Immature natural killer cell (primary cell): ENCODE measurements at regions not wholly inside any gene's neighbourhood (a gene's known extent, or its start where the extent isn't known, plus 50 kb on each side); places are given as distances from the start of the nearest gene placed in this dataset.

Source experiments
- DNase-seq, 3 donors: peaks; one replicate each; pipeline ENCODE4 v3.0.0; 2022; ENCODE audit warnings: mixed read lengths in 1 of 3
- H3K27ac Mint-ChIP-seq, 6 donors: one replicate each; pipeline ENCODE4 v1.8.0; 2020; ENCODE audit warnings: mixed read lengths in 6 of 6, mild to moderate bottlenecking in 5 of 6, inconsistent platforms in 4 of 6, moderate library complexity in 3 of 6
- H3K27me3 Mint-ChIP-seq, 3 donors: one replicate each; pipeline ENCODE4 v1.8.0; 2020 to 2021; ENCODE audit warnings: low read depth in 3 of 3, mild to moderate bottlenecking in 3 of 3, mixed read lengths in 3 of 3, moderate library complexity in 3 of 3, inconsistent platforms in 1 of 3
- H3K36me3 Mint-ChIP-seq, 3 donors: one replicate each; pipeline ENCODE4 v1.8.0; 2020; ENCODE audit warnings: mixed read lengths in 3 of 3, inconsistent platforms in 2 of 3, mild to moderate bottlenecking in 2 of 3
- H3K4me1 Mint-ChIP-seq, 2 donors: one replicate each; pipeline ENCODE4 v1.8.0; 2020; ENCODE audit warnings: inconsistent platforms in 2 of 2, mild to moderate bottlenecking in 2 of 2, mixed read lengths in 2 of 2, moderate library complexity in 1 of 2
- H3K4me3 Mint-ChIP-seq, 5 donors: one replicate each; pipeline ENCODE4 v1.8.0; 2020; ENCODE audit warnings: mild to moderate bottlenecking in 5 of 5, mixed read lengths in 5 of 5, inconsistent platforms in 3 of 5, moderate library complexity in 3 of 5
- H3K9me3 Mint-ChIP-seq, 6 donors: one replicate each; pipeline ENCODE4 v1.8.0; 2020; ENCODE audit warnings: mild to moderate bottlenecking in 6 of 6, mixed read lengths in 6 of 6, inconsistent platforms in 4 of 6, moderate library complexity in 3 of 6

DNA sequence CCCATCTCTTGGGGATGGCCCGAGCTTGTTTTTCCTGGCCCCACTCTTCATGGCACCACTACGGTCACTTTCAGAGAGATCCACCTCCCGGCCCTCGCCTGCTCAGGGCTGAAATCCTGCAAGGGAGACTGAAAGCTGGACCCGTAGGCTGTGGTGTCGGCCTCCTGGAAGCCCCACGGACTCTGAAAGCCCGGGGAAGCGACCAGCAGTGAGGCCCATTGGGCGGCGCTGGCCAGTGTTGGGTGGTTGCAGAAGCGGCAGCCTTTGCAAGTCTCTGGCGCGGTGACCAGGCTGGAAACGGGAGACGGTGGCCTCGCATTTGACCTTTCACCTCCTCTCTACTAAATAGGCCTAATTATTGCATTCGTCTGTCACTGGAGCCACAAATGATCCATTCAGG lies 186.0 kb upstream of the FOXF1 start:
- no peaks in the 10 kb centered on the region for H3K9me3 Mint-ChIP-seq
- no peak overlapping the region for H3K4me3 Mint-ChIP-seq
- H3K36me3 Mint-ChIP-seq, result no peaks in the 10 kb centered on the region
- DNase-seq, result no peak
- H3K27me3 Mint-ChIP-seq, result peaks cover 8 to 14% (median 13%) of the 10 kb centered on the region in 3 donors
- H3K27ac Mint-ChIP-seq, result no peak overlapping the region
- no peaks in the 10 kb centered on the region for H3K4me1 Mint-ChIP-seq

DNA sequence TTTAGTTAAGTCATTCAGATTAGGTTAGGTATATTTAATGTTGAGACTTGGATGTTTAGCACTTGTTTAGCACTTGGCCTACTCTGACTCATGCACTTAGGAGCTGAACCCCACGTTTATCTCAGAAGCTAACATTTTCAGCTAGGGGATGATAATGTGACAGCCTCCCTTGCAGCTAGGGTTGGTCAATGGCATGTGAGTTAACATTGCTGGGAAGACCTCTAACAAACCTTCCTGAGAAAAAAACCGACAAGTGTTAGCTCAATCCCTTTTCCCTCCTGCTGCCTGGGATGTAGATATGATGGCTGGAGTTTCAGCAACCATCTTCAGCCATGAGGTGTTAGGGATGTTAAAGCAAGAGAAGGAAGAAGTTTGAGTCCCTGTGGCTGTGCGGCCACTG lies 185.0 kb upstream of the FOXF1 start:
- no peaks in the 10 kb centered on the region for H3K4me1 Mint-ChIP-seq
- H3K9me3 Mint-ChIP-seq, result no peaks in the 10 kb centered on the region
- DNase-seq, result no peak
- H3K27ac Mint-ChIP-seq, result no peak overlapping the region
- H3K27me3 Mint-ChIP-seq, result peaks cover 6 to 10% (median 10%) of the 10 kb centered on the region in 3 donors
- H3K36me3 Mint-ChIP-seq, result no peaks in the 10 kb centered on the region
- no peak overlapping the region for H3K4me3 Mint-ChIP-seq

DNA sequence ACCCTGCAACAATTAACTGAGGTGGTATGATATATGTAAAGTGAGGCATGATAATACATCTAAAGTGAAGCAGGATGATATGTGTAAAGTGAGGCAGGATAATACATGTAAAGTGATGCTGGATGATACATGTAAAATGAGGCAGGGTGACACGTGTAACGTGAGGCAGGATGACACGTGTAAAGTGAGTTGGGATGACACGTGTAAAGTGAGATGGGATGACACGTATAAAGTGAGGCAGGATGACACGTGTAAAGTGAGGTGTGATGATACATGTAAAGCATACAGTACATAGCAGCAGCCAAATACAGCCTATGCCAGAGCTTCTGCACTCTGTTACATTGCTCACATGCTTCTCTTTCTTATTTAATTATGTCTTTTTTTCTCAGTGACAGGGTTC lies 184.4 kb upstream of the FOXF1 start:
- Mint-ChIP-seq H3K27me3 (peaks cover 4 to 7% (median 6%) of the 10 kb centered on the region in 3 donors), H3K36me3 (no peaks in the 10 kb centered on the region), H3K9me3 (no peaks in the 10 kb centered on the region), H3K4me3 (no peak overlapping the region), H3K4me1 (no peaks in the 10 kb centered on the region), H3K27ac (no peak overlapping the region)
- DNase-seq, result no peak

DNA sequence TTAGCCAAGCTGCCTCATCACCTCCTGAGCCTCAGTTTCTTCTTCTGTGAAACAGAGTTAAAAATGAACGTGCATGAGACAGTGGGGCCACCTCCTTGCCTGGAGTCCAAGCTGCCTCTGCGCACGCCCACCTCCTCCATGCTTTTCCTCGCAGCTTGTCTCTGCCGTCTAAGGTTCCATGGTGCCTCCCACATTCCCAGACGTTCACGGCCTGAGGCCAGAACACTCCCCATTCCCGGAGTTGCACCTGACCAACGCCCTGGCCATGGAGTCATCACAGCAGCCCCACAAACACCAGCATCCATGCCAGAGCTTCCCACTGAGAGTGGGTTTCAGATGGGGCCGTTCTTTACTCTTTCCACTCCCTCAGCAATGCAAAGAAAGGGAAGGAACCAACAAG lies 183.0 kb upstream of the FOXF1 start:
- no peaks in the 10 kb centered on the region for H3K36me3 Mint-ChIP-seq
- no peak overlapping the region for H3K27ac Mint-ChIP-seq
- H3K27me3 Mint-ChIP-seq, result peaks cover 2 to 5% (median 2%) of the 10 kb centered on the region in 3 donors
- no peaks in the 10 kb centered on the region for H3K9me3 Mint-ChIP-seq
- no peaks in the 10 kb centered on the region for H3K4me1 Mint-ChIP-seq
- no peak for DNase-seq
- no peak overlapping the region for H3K4me3 Mint-ChIP-seq

DNA sequence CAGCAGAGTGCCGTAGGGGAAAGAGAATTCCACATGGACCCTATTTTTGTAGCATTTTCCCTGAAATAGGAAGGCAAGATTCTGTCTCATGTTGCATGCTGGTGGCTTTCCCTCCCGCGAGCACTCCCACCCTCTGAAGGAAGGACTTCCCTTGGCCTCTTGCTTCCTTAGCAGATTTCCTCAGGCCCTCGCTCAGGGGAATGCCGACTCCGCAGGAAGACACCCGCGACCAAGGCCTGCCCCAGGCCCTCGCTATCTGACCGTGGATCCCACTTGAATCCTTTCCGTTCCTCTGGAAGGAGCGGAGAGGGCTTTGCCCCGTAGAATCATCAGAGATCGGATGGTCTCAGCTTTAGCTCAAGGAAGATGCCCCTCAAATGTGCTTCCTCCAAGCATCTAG lies 179.4 kb upstream of the FOXF1 start:
- no peak for DNase-seq
- Mint-ChIP-seq H3K9me3 (no peaks in the 10 kb centered on the region), H3K4me3 (no peak overlapping the region), H3K36me3 (no peaks in the 10 kb centered on the region), H3K27ac (no peak overlapping the region), H3K27me3 (peaks cover 3 to 10% (median 5%) of the 10 kb centered on the region in 3 donors), H3K4me1 (no peaks in the 10 kb centered on the region)

DNA sequence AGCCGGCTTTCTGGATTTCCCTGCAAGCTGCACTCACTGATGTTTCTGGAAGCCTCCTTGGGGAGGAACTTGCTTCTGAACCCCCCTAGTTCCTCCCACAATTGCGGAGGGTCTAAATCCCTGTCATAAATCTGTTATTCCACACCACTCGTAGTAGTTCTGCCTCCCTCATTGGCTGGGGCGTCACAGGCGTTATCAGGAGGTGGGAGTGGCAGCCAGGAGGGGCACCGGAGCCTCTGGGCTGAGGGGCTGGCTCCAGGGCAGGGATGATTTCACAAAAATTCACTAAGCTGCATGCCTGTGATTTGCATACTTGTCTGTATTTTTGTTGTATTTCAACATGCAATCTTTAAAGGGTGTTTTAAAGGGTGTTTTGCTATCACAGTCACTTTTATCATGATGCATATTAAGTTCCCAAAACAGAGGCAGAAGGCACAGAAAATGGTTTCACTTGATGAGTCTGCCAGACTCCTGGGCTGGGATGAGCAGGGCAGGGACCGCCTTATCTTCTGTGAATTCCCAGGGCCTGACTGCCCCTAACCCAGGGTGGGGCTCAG lies 176.2 kb upstream of the FOXF1 start:
- H3K9me3 Mint-ChIP-seq, result no peaks in the 10 kb centered on the region
- H3K4me3 Mint-ChIP-seq, result no peak overlapping the region
- no peaks in the 10 kb centered on the region for H3K4me1 Mint-ChIP-seq
- no peak for DNase-seq
- peaks cover 3 to 12% (median 4%) of the 10 kb centered on the region in 3 donors for H3K27me3 Mint-ChIP-seq
- no peaks in the 10 kb centered on the region for H3K36me3 Mint-ChIP-seq
- no peak overlapping the region for H3K27ac Mint-ChIP-seq

DNA sequence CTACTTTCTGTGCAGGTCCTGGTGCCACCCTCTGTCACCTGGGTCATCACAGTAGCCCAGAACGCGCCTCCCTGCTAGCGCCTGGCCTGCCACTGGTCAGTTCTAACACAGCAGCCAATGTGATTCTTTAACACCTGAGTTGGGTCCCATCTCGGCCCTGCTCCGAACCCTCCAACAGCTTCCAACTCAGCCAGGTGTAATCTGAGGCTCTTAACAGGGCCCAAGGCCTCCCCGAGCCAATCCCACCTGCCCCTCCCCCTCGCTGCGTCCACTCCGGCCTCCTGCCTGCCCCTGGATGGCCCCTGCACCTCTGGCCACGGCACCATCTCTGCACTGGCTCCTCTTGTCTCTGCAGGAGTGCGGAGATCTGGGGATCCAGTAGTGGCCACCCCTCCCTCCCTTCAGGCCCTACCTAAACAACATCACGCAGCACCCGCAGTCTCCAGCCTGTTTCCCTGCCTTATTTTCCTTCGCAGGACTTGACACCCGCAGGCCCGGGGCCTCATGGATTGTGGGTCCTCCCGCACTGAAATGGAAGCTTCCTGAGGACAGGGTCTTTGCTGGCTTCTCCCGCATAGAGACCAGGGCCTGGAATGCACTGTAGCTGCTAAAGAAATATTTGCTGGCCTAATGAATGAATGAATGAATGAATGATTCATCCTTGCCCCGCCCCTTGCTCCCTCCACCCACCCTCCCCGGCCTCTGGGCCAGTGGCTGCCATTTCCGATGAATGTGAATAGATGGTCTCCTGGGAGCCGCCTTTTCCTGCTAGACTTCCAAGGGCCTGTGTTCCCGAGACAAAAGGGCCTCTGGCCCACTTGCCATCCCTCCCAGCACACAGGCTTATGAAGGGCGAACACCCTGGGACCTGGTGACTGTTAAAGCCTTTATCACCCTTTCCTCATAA lies 174.8 kb upstream of the FOXF1 start:
- no peaks in the 10 kb centered on the region for H3K36me3 Mint-ChIP-seq
- H3K4me1 Mint-ChIP-seq, result no peaks in the 10 kb centered on the region
- no peaks in the 10 kb centered on the region for H3K9me3 Mint-ChIP-seq
- H3K27ac Mint-ChIP-seq, result no peak overlapping the region
- no peak for DNase-seq
- H3K4me3 Mint-ChIP-seq, result no peak overlapping the region
- peaks cover 3 to 12% (median 8%) of the 10 kb centered on the region in 3 donors for H3K27me3 Mint-ChIP-seq

DNA sequence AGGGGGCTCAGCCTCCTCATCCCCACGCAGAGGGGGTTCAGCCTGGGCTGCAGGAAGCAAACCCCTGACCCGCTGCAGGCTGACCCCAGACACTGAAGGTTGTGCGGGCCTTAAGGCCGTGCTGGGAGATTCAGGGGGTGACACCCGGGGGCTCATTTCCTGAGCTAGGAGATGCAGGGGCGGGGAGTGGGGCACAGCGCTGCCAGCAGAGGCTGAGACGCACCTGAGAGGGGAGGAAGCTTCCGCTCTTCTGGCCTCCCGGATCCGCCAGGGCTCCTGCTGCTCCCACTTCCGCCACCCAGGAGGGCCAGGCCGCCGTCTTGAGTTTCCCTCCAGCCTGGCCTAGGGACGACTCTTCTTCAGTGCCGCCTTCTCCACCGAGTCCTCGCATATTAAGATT lies 173.2 kb upstream of the FOXF1 start:
- no peak overlapping the region for H3K4me3 Mint-ChIP-seq
- peaks cover 3 to 15% (median 7%) of the 10 kb centered on the region in 3 donors for H3K27me3 Mint-ChIP-seq
- H3K36me3 Mint-ChIP-seq, result no peaks in the 10 kb centered on the region
- H3K27ac Mint-ChIP-seq, result no peak overlapping the region
- no peaks in the 10 kb centered on the region for H3K4me1 Mint-ChIP-seq
- H3K9me3 Mint-ChIP-seq, result no peaks in the 10 kb centered on the region
- no peak for DNase-seq

DNA sequence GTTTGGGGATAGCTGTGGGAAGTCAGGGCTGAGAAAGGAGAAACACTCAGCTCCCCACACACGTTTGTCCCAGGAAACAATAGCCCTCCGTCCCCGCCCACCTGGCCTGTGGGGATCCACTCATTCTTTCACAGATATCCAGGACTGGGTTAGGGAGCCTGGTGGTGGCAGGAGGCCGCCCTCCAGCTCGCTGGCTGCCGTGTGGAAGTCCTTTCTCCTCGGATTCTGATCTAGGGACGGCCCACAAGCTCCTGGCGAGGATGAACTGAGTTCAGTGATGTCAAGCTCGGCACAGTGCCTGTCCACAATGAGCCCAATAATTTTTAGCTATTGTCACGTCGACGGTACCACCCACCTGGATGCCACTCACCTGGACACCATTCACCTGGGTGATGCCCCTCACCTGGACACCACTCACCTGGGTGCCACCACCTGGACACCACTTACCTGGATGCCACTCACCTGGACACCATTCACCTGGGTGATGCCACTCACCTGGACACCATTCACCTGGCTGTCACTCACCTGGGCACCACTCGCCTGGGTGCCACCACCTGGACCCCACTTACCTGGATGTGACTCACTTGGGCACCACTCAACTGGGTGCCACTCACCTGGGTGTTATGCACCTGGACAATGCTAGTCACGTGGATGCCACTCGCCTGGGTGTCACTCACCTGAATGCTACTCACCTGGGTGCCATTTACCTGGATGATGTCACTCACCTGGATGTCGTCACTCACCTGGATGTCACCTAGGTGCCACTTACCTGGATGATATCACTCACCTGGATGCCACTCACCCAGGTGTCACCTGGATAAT lies 172.5 kb upstream of the FOXF1 start:
- H3K4me3 Mint-ChIP-seq, result no peak overlapping the region
- DNase-seq, result no peak
- no peaks in the 10 kb centered on the region for H3K36me3 Mint-ChIP-seq
- H3K4me1 Mint-ChIP-seq, result no peaks in the 10 kb centered on the region
- H3K9me3 Mint-ChIP-seq, result no peaks in the 10 kb centered on the region
- H3K27me3 Mint-ChIP-seq, result peaks cover 3 to 15% (median 7%) of the 10 kb centered on the region in 3 donors
- no peak overlapping the region for H3K27ac Mint-ChIP-seq

DNA sequence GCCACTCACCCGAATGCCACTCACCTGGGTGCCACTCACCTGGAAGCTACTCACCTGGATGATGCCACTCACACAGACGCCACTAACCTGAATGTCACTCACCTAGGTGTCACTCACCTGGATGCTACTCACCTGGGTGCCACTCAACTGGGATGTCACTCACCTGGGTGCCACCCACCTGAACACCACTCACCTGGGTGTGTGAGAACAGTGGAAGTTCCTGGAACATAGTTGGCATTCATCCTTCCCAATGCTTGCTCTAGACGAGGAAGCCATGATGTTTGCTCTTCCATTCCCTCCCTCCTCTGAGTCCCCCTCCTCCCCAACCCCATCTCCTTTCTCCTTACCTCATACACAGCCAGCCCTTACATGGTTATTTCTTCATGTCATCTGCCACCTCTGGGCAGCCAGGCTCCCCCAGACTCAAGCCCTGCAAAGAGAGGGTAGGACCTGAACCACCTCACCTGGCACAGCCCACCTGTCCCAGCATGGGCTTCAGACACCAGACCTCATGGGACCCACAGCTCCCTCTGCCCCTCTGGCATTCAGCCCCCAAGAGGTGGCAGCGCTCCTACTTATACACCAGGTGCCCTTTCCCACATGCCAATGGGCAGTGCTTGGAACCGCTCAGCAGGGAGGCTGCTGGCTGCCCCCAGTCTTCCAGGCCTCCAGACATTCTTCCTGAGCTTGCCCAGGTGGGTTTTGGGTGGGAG lies 171.8 kb upstream of the FOXF1 start:
- DNase-seq, result no peak
- peaks cover 3 to 20% (median 7%) of the 10 kb centered on the region in 3 donors for H3K27me3 Mint-ChIP-seq
- no peaks in the 10 kb centered on the region for H3K4me1 Mint-ChIP-seq
- no peak overlapping the region for H3K4me3 Mint-ChIP-seq
- no peaks in the 10 kb centered on the region for H3K9me3 Mint-ChIP-seq
- H3K27ac Mint-ChIP-seq, result no peak overlapping the region
- H3K36me3 Mint-ChIP-seq, result no peaks in the 10 kb centered on the region

DNA sequence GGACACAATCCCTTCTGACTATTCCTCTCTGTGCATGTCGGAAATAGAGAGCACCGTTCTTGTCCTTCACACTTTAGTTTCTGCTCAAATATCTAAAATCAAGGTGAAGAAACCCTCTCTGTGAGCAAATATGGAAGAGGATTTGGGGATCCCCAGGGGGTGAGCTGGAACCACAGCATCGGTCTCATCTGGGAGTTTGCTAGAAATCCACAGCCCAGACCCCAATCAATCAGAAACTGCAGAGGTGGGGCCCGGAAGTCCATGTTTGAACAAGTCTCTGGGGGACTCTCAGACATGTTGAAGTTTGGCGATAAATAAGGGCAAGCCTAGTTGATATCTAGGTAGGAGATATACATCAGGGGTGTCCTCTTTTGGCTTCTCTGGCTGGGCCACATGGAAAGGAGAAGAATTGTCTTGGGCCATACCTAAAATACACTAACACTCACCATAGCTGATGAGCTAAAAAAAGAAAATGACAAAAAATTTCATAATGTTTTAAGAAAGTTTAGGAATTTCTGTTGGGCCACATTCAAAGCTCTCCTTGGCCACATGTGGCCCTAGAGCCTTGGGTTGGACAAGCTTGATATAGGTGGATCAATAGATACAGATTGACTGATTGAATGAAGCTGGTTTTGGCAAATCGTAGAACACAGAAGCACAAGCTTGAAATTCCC lies 168.0 kb upstream of the FOXF1 start:
- H3K36me3 Mint-ChIP-seq, result no peaks in the 10 kb centered on the region
- no peaks in the 10 kb centered on the region for H3K4me1 Mint-ChIP-seq
- H3K9me3 Mint-ChIP-seq, result no peaks in the 10 kb centered on the region
- peaks cover 5 to 19% (median 13%) of the 10 kb centered on the region in 3 donors for H3K27me3 Mint-ChIP-seq
- no peak for DNase-seq
- H3K4me3 Mint-ChIP-seq, result no peak overlapping the region
- no peak overlapping the region for H3K27ac Mint-ChIP-seq

DNA sequence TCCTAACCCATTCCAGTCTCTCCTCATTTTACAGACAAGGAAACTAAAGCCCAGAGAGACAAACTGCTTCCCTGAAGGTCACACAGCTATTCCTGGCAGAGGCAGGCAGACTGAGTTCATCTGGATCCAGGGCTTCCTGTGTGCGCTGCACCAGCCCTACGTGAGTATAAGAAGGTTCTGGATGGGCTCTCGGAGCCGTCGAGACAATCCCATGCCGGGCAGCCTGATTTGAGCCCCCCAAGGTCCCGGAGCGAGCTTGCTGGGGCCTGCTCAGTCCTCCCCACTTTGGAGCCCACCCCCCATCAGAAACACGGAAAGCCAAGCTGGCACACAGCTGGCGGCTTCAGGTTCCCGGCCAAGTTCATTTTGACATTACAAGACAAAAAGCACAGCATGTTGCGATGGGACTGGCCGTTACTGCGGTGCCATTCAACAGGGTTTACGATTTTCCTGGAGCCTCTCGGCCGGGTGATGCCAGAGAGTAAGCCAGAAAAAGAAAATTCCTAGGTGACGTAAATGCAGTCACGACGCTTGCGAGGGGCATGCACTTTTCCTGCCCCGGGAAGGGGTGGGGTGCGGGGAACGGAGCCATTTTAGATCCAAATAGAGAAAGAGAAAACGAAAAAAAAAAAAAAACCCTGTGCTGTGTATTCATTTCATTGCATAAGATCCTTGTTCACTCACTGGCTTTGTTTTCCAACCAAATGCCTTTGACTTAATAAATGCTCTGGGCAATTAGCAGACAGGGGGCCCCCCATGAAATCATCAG lies 167.1 kb upstream of the FOXF1 start:
- H3K27me3 Mint-ChIP-seq, result peaks cover 5 to 19% (median 13%) of the 10 kb centered on the region in 3 donors
- no peak for DNase-seq
- no peak overlapping the region for H3K27ac Mint-ChIP-seq
- no peak overlapping the region for H3K4me3 Mint-ChIP-seq
- H3K9me3 Mint-ChIP-seq, result no peaks in the 10 kb centered on the region
- no peaks in the 10 kb centered on the region for H3K4me1 Mint-ChIP-seq
- H3K36me3 Mint-ChIP-seq, result no peaks in the 10 kb centered on the region
